ENCODE measurements at regions not wholly inside any gene's neighbourhood (a gene's known extent, or its start where the extent isn't known, plus 50 kb on each side); places are given as distances from the start of the nearest gene placed in this dataset.

- Histone ChIP-seq H3K4me1 (ENCODE audit: control insufficient read depth, insufficient read depth, low read length) (no peaks in the 10 kb centered on the region), H3K27ac (ENCODE audit: extremely low read depth, low read depth, low read length) (no peak overlapping the region), H3K4me3 (ENCODE audit: low read depth, low read length) (no peak overlapping the region), H3K9me3 (ENCODE audit: control insufficient read depth, insufficient read depth, low read depth, low read length) (no peaks in the 10 kb centered on the region), H3K36me3 (ENCODE audit: control insufficient read depth in 2 of 2, insufficient read depth in 1 of 2, low read length in 2 of 2) (no peaks in the 10 kb centered on the region)
- ChIA-PET CTCF (no interaction called here), POLR2A (no interaction called here)
- TF ChIP-seq MYNN (tag by site-specific recombination; IDR thresholded peaks at IDR 0.05; ENCODE audit: borderline replicate concordance) (no peak), ZFHX2 (tag by site-specific recombination; conservative IDR thresholded peaks at IDR 0.05) (no peak), ZNF677 (tag by site-specific recombination; IDR thresholded peaks at IDR 0.05) (no peak), ZNF202 (tag by site-specific recombination; IDR thresholded peaks at IDR 0.05; ENCODE audit: borderline replicate concordance) (no peak), ZNF324 (tag by site-specific recombination; IDR thresholded peaks at IDR 0.05) (no peak), ZNF146 (tag by site-specific recombination; IDR thresholded peaks at IDR 0.05) (no peak), ZNF174 (tag by site-specific recombination; IDR thresholded peaks at IDR 0.05) (no peak), KLF17 (tag by site-specific recombination; IDR thresholded peaks at IDR 0.05) (no peak), PRDM1 (tag by site-specific recombination; IDR thresholded peaks at IDR 0.05) (no peak), ZNF501 (tag by site-specific recombination; IDR thresholded peaks at IDR 0.05) (no peak), ZNF610 (tag by site-specific recombination; IDR thresholded peaks at IDR 0.05; ENCODE audit: borderline replicate concordance) (no peak), ZNF585B (tag by site-specific recombination; IDR thresholded peaks at IDR 0.05) (no peak)
Measured at GRCh38 chr20:12786276-12786675, 222.5 kb upstream of the SPTLC3 start.

- Histone ChIP-seq H3K27ac (ENCODE audit: extremely low read depth, low read depth, low read length) (no peak overlapping the region), H3K4me3 (ENCODE audit: low read depth, low read length) (no peak overlapping the region), H3K4me1 (ENCODE audit: control insufficient read depth, insufficient read depth, low read length) (no peaks in the 10 kb centered on the region), H3K9me3 (ENCODE audit: control insufficient read depth, insufficient read depth, low read depth, low read length) (no peaks in the 10 kb centered on the region), H3K36me3 (ENCODE audit: control insufficient read depth in 2 of 2, insufficient read depth in 1 of 2, low read length in 2 of 2) (no peaks in the 10 kb centered on the region)
- CTCF ChIA-PET, result interaction anchor here (0.7 kb wide), 1 partner anchor 32 kb away, joined by 3 read pairs; no protein-coding TSS in a partner anchor
- POLR2A ChIA-PET, result no interaction called here
- no peak for TF ChIP-seq ZNF184 (tag by site-specific recombination; IDR thresholded peaks at IDR 0.05)
- TF ChIP-seq ZBTB1 (tag by site-specific recombination; IDR thresholded peaks at IDR 0.05), result no peak
- TF ChIP-seq SP3 (tag by site-specific recombination; IDR thresholded peaks at IDR 0.05), result no peak
- TF ChIP-seq ZNF175 (tag by site-specific recombination; IDR thresholded peaks at IDR 0.05), result no peak
- TF ChIP-seq KLF7 (tag by site-specific recombination; IDR thresholded peaks at IDR 0.05; ENCODE audit: borderline replicate concordance), result no peak
- TF ChIP-seq ZBTB49 (tag by site-specific recombination; IDR thresholded peaks at IDR 0.05; ENCODE audit: low read depth), result no peak
- no peak for TF ChIP-seq ELK4 (IDR thresholded peaks at IDR 0.05; ENCODE audit: borderline replicate concordance, low read depth, low read length)
- TF ChIP-seq ZNF776 (tag by site-specific recombination; IDR thresholded peaks at IDR 0.05; ENCODE audit: borderline replicate concordance), result no peak
- TF ChIP-seq ZNF670 (tag by site-specific recombination; IDR thresholded peaks at IDR 0.05; ENCODE audit: low read depth), result no peak
- TF ChIP-seq KLF17 (tag by site-specific recombination; IDR thresholded peaks at IDR 0.05), result no peak
- TF ChIP-seq ZNF580 (tag by site-specific recombination; IDR thresholded peaks at IDR 0.05), result no peak
- TF ChIP-seq ZNF549 (tag by site-specific recombination; IDR thresholded peaks at IDR 0.05), result no peak
- no peak for TF ChIP-seq ZNF513 (tag by site-specific recombination; IDR thresholded peaks at IDR 0.05)
- TF ChIP-seq ZNF133 (tag by site-specific recombination; IDR thresholded peaks at IDR 0.05), result no peak
- TF ChIP-seq ZNF223 (tag by site-specific recombination; IDR thresholded peaks at IDR 0.05), result no peak
- TF ChIP-seq ZNF221 (tag by site-specific recombination; IDR thresholded peaks at IDR 0.05; ENCODE audit: borderline replicate concordance), result no peak
- no peak for TF ChIP-seq ZNF169 (tag by site-specific recombination; IDR thresholded peaks at IDR 0.05)
- TF ChIP-seq ZNF529 (tag by site-specific recombination; IDR thresholded peaks at IDR 0.05; ENCODE audit: insufficient replicate concordance), result no peak
Measured at GRCh38 chr20:12788632-12789299, 220.0 kb upstream of the SPTLC3 start.
